Esophagus squamous epithelium (tissue), 5 donors: ENCODE measurements at regions not wholly inside any gene's neighbourhood (a gene's known extent, or its start where the extent isn't known, plus 50 kb on each side); places are given as distances from the start of the nearest gene placed in this dataset.

Source experiments
- DNase-seq: peaks from one replicate; lab custom pipeline; 2025; lab: John Stamatoyannopoulos, UW
- H3K27ac ChIP-seq, 4 donors: fragments of 200-600 bp; sonication (generic); one replicate each; pipeline ENCODE4 v1.5.1; 2016 to 2019; ENCODE audit warnings: mild to moderate bottlenecking in 1 of 4
- H3K27me3 ChIP-seq, 4 donors: fragments of 200-600 bp; sonication (generic); 1 replicate in 3 of 4; 2 replicates in 1 of 4; pipeline versions ENCODE4 v1.5.1 to v1.6.0; 2017 to 2021; ENCODE audit warnings: antibody characterized with exemption in 1 of 4
- H3K36me3 ChIP-seq, 3 donors: fragments of 200-600 bp; sonication (generic); one replicate each; pipeline ENCODE4 v1.5.1; 2016 to 2019
- H3K4me1 ChIP-seq, 3 donors: fragments of 200-600 bp; sonication (generic); one replicate each; pipeline ENCODE4 v1.5.1; 2017 to 2019
- H3K4me3 ChIP-seq, 4 donors: fragments of 200-600 bp; sonication (generic); 1 replicate in 3 of 4; 2 replicates in 1 of 4; pipeline ENCODE4 v1.5.1; 2016 to 2019; ENCODE audit warnings: mild to moderate bottlenecking in 2 of 4, moderate library complexity in 1 of 4
- H3K9me3 ChIP-seq, 3 donors: fragments of 200-600 bp; sonication (generic); one replicate each; pipeline ENCODE4 v1.5.1; 2016 to 2019
- POLR2A ChIP-seq, 4 donors: fragments of 450-650 bp; IDR thresholded peaks; one replicate each; pipeline ENCODE4 v1.6.1; 2017; ENCODE audit warnings: antibody characterized with exemption in 4 of 4, mild to moderate bottlenecking in 4 of 4, moderate library complexity in 3 of 4
- WGBS, 2 donors: methylation state at CpG; one replicate each; pipeline ENCODE4 v1.1.5; 2018; 5-methylcytosine and 5-hydroxymethylcytosine counted together
- intact Hi-C: fragments of 100-400 bp; cut with DNase I; formaldehyde crosslinking; loops from one replicate; pipeline ENCODE4 v1.15.0; 2022
- TF ChIP-seq, protein P1 (sequence below), 6 experiments: fragments of 450-650 bp in 4 of 6; fragments of 200-600 bp in 2 of 6; sonication (generic) in 2 of 6; IDR thresholded peaks; one replicate each; pipeline ENCODE4 v1.5.1; 2016 to 2019; ENCODE audit warnings: antibody characterized with exemption in 6 of 6, mild to moderate bottlenecking in 4 of 6, moderate library complexity in 4 of 6
- donor health status: DM: yes; HTN: yes; CAD: no.

DNA sequence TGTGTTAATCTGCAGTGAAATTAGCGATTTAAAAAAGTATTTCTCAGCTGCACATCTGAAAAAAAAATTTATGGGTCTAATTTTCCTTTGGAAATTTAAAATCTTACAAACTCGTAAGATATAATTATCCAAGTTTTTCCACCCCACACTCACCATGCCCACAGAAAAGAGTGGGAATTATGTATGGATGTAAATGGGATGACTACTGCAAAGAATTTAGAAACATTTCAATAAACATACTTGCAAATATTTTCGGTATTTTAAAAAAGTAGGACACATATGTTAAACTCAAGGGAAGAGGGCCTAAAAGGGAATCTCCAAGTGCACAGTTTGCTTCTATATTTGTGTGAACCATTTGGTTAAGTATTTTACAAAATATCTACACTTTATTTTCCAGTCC is 1039.9 kb upstream of the POU3F3 start:
- Histone ChIP-seq H3K9me3 (no peaks in the 10 kb centered on the region), H3K27ac (no peak overlapping the region), H3K4me3 (no peak overlapping the region), H3K27me3 (no peaks in the 10 kb centered on the region), H3K36me3 (no peaks in the 10 kb centered on the region), H3K4me1 (no peaks in the 10 kb centered on the region)
- DNase-seq, result no peak
- intact Hi-C loops, result no loop called here
- TF ChIP-seq, protein P1, sequence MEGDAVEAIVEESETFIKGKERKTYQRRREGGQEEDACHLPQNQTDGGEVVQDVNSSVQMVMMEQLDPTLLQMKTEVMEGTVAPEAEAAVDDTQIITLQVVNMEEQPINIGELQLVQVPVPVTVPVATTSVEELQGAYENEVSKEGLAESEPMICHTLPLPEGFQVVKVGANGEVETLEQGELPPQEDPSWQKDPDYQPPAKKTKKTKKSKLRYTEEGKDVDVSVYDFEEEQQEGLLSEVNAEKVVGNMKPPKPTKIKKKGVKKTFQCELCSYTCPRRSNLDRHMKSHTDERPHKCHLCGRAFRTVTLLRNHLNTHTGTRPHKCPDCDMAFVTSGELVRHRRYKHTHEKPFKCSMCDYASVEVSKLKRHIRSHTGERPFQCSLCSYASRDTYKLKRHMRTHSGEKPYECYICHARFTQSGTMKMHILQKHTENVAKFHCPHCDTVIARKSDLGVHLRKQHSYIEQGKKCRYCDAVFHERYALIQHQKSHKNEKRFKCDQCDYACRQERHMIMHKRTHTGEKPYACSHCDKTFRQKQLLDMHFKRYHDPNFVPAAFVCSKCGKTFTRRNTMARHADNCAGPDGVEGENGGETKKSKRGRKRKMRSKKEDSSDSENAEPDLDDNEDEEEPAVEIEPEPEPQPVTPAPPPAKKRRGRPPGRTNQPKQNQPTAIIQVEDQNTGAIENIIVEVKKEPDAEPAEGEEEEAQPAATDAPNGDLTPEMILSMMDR (IDR thresholded peaks at IDR 0.05), result no peak
- TF ChIP-seq POLR2A (IDR thresholded peaks at IDR 0.05), result no peak
- WGBS, 2 donors, result 70 to 80% methylated on average over 3 of the region's 3 CpGs

DNA sequence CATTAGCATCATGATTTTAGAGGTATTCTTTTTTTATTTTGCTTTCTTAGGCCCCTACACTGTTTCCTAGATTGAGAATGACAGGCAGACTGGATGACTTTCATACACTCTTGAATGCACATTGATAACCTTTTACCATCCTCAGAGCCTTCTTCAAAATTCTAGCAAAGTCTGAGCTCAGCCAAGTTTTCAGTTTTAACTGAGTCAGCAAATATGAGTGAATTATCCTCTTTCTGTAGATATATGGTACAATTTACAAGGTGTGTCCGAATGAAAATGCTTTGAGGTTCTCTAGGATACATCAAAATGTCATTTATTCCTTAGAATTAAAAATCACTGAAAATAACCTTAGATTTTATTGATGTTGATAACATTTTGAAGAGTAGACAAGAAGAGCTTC is 1038.2 kb upstream of the POU3F3 start:
- no peak for TF ChIP-seq POLR2A (IDR thresholded peaks at IDR 0.05)
- TF ChIP-seq, protein P1 (IDR thresholded peaks at IDR 0.05), result no peak
- 39 to 58% methylated on average over 1 of the region's 1 CpG for WGBS, 2 donors
- Histone ChIP-seq H3K4me1 (no peaks in the 10 kb centered on the region), H3K4me3 (no peak overlapping the region), H3K36me3 (no peaks in the 10 kb centered on the region), H3K9me3 (no peaks in the 10 kb centered on the region), H3K27ac (no peak overlapping the region), H3K27me3 (no peaks in the 10 kb centered on the region)
- intact Hi-C loops, result no loop called here
- DNase-seq, result no peak

DNA sequence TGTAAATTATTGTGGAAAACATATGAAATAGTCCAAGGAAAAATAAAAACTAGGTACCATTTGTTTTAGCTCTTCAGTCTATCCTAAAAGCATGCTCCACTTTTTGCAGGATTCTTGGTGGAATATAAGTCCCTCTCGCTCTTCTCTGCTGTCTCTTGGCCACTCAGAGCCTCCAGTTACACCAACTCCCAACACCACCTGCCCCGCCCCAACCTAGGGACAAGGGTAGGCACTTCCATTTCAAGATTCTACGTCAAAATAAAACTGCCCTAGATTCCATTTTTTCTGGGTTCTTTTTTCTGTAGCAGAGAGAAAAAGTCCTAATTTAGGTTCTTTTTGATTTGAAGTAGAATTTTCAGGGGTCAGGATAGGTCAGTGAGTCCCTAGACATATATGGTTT is 1036.2 kb upstream of the POU3F3 start:
- TF ChIP-seq, protein P1 (IDR thresholded peaks at IDR 0.05), result no peak
- TF ChIP-seq POLR2A (IDR thresholded peaks at IDR 0.05), result no peak
- Histone ChIP-seq H3K36me3 (no peaks in the 10 kb centered on the region), H3K4me1 (no peaks in the 10 kb centered on the region), H3K27ac (no peak overlapping the region), H3K4me3 (no peak overlapping the region), H3K27me3 (no peaks in the 10 kb centered on the region), H3K9me3 (no peaks in the 10 kb centered on the region)
- 76 to 85% methylated on average over 3 of the region's 3 CpGs for WGBS, 2 donors
- no peak for DNase-seq
- intact Hi-C loops, result no loop called here

DNA sequence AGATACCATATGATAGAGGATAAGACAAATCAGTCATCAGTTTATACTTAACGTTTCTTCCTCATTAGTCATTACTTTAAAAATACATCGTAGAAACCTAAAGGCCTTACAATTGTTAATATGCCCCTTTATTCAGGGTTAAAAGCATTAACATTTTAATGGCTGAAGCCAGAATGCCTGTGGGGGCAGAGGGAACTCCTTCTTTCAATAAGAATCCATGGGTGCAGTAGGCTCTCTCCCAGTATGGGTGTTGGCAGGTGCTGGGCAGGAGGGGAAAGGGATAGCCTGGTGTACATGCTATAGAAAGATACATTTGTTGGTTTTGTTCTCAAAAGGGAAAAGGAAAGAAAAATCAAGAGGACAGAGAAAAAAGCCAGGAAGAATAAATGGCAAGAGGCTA is 1035.7 kb upstream of the POU3F3 start:
- Histone ChIP-seq H3K4me3 (no peak overlapping the region), H3K27me3 (no peaks in the 10 kb centered on the region), H3K9me3 (no peaks in the 10 kb centered on the region), H3K4me1 (no peaks in the 10 kb centered on the region), H3K27ac (no peak overlapping the region), H3K36me3 (no peaks in the 10 kb centered on the region)
- TF ChIP-seq, protein P1 (IDR thresholded peaks at IDR 0.05), result no peak
- TF ChIP-seq POLR2A (IDR thresholded peaks at IDR 0.05), result no peak
- no peak for DNase-seq
- 40 to 43% methylated on average over 2 of the region's 2 CpGs for WGBS, 2 donors
- intact Hi-C loops, result no loop called here

DNA sequence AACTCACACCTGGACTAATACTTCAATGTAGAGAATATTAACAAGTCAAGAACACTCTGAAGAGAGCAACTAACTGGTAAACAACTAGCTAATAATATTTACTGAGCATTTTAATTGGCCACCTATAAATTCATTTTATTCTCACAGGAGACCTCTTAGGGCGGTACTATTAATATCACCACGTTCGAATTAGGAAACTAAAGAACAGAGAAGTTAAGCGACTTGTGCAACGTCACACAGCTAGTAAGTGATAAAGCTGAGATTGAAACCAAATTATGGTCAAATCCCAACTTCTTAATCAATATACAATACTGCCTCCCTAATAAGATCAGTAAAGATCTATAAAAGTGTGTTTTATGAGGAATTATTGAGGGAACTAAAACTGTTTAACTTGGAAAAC is 1034.3 kb upstream of the POU3F3 start:
- no peak for DNase-seq
- H3K4me3 ChIP-seq, result no peak overlapping the region
- no peak overlapping the region for H3K27ac ChIP-seq
- 84 to 89% methylated on average over 5 of the region's 5 CpGs for WGBS, 2 donors
- H3K36me3 ChIP-seq, result no peaks in the 10 kb centered on the region
- H3K27me3 ChIP-seq, result no peaks in the 10 kb centered on the region
- H3K9me3 ChIP-seq, result no peaks in the 10 kb centered on the region
- TF ChIP-seq, protein P1 (IDR thresholded peaks at IDR 0.05), result no peak
- no peak for TF ChIP-seq POLR2A (IDR thresholded peaks at IDR 0.05)
- no peaks in the 10 kb centered on the region for H3K4me1 ChIP-seq
- intact Hi-C loops, result no loop called here
